ENCODE measurements at regions not wholly inside any gene's neighbourhood (a gene's known extent, or its start where the extent isn't known, plus 50 kb on each side); places are given as distances from the start of the nearest gene placed in this dataset.

DNA sequence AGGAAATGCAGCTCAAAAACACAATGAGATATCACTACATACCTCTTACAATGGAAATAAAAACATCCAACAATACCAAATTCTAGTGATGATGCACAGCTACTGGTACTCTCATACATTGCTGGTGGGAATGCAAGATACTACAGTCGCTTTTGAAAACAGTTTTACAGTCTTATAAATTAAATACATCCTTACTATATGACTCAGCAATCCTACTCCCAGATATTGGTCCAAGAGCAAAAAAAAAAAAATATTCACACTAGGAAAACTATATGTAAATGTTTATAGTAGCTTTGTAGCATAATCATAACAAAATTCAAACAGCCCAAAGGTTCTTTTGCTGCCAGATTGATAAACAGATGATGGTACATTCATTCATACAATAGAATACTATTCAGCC lies 217.4 kb upstream of the FAM83B start:
- Mint-ChIP-seq H3K27me3 (no peaks in the 10 kb centered on the region), H3K4me1 (no peaks in the 10 kb centered on the region), H3K36me3 (ENCODE audit: low read depth) (no peaks in the 10 kb centered on the region), H3K27ac (no peak overlapping the region), H3K9me3 (no peaks in the 10 kb centered on the region), H3K4me3 (no peak overlapping the region)
- intact Hi-C loops (cut with micrococcal nuclease), result no loop called here
- no peak for DNase-seq

DNA sequence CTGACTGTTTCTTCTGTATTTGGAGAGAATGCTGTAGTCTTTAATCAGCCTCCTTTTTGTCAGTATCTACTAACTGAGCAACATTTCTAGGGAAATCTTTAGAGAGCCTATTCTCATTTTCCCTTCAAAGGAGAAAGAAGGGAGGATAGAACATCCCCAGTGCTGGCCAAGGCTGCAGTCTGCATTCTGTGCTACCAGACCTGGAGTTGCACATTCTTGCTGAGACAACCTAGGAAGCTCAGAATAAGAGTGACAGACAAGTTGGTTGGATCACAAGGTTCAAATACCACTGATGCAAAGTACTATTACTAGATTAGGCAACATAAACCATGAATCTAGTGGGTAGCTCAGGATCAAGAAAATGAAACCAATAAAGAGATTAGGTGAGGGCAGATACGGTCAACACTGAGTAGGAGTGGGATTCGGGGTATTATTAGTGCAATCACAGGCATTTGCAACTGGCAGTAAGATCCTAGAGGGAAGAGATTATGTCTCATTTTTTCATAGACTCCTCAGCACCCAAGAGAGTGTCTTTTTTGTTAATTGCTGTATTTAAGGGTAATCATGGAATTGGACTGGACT lies 213.5 kb upstream of the FAM83B start:
- no peak overlapping the region for H3K27ac Mint-ChIP-seq
- H3K4me1 Mint-ChIP-seq, result no peaks in the 10 kb centered on the region
- no peak overlapping the region for H3K4me3 Mint-ChIP-seq
- no peak for DNase-seq
- H3K9me3 Mint-ChIP-seq, result no peaks in the 10 kb centered on the region
- H3K27me3 Mint-ChIP-seq, result no peaks in the 10 kb centered on the region
- no peaks in the 10 kb centered on the region for H3K36me3 Mint-ChIP-seq (ENCODE audit: low read depth)
- intact Hi-C loops (cut with micrococcal nuclease), result no loop called here

DNA sequence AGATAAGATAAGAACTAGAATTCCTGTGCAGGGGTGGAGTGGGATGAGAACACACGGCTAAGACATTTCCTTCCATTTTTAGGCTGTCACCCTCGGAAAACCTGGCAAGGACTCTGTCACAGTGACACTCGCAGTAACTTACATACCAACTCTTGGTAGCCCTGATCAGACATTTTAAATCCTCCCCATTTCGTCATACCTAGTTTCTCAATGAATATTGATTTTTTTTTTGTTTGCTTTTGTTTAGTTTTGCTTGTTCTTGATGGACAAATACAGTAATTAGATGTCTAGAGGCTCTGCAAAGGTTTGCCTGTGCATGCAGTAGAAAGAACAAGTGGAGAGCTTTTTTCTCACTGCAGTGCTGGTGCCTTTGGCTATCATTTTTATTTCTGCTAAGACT lies 213.0 kb upstream of the FAM83B start:
- Mint-ChIP-seq H3K27me3 (no peaks in the 10 kb centered on the region), H3K36me3 (ENCODE audit: low read depth) (no peaks in the 10 kb centered on the region), H3K9me3 (no peaks in the 10 kb centered on the region), H3K4me1 (no peaks in the 10 kb centered on the region), H3K4me3 (no peak overlapping the region), H3K27ac (no peak overlapping the region)
- DNase-seq, result no peak
- intact Hi-C loops (cut with micrococcal nuclease), result no loop called here

DNA sequence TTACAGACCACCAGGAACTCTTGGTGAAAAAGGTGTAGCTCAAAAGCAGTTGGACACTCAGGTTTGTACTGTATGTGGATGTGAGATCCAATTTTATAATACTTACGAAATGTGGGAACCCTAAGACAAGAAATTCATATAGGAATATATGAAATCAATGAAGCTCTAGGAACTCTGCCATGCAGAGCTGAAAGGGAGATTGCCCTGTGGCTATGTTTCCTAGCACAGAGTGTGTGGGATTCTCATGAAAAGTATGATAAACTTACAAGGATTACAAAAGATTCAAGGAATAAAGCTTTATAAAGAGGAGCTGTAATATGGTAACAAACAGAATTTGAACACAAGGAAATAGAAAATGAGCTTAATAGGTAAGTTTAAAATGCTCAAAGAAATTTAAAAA lies 205.7 kb upstream of the FAM83B start:
- no peak overlapping the region for H3K27ac Mint-ChIP-seq
- intact Hi-C loops (cut with micrococcal nuclease), result no loop called here
- DNase-seq, result no peak
- no peaks in the 10 kb centered on the region for H3K4me1 Mint-ChIP-seq
- H3K36me3 Mint-ChIP-seq (ENCODE audit: low read depth), result no peaks in the 10 kb centered on the region
- no peak overlapping the region for H3K4me3 Mint-ChIP-seq
- H3K9me3 Mint-ChIP-seq, result no peaks in the 10 kb centered on the region
- no peaks in the 10 kb centered on the region for H3K27me3 Mint-ChIP-seq

DNA sequence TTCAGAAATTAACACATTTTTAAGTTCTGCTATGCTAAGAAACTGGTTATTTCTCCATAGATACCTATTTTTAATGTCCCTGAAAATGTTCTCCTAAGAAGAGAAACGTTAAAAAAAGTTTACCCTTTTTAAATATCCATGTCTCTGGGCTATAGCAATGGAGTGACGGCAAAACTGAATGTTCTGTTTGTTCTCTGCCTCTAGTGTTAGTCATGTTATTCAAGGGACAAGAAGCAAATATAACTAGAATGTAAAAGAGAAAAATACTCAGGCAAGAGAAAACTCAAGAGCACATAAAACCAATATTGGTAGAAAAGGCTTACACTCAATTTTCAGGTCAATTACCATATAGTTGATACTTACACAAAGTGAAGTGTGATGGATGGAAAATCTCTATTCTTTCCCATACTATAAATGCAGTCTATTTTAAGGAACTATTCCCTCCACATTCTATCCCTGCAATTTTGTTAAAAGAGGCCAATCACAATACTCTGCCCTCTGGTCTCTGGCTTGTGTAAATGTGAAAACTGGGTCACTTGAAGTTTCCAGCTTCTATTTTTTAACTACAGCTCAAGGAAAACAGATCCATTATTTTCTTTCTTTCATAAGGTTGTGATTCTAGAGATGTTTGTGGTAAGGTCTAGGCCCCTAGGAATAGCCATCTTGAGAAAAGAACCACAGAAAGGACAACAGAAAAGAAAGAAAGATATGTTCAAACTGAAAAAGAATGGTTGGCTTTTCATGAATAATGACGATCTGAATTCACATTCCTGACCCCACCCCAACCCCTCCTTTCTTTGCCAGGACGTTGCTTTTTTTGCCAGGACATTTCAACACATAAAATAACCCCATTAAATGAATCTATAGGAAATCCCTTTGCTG lies 200.3 kb upstream of the FAM83B start:
- DNase-seq, result no peak
- Mint-ChIP-seq H3K9me3 (no peaks in the 10 kb centered on the region), H3K4me1 (no peaks in the 10 kb centered on the region), H3K27me3 (no peaks in the 10 kb centered on the region), H3K27ac (no peak overlapping the region), H3K4me3 (no peak overlapping the region), H3K36me3 (ENCODE audit: low read depth) (no peaks in the 10 kb centered on the region)
- intact Hi-C loops (cut with micrococcal nuclease), result no loop called here

DNA sequence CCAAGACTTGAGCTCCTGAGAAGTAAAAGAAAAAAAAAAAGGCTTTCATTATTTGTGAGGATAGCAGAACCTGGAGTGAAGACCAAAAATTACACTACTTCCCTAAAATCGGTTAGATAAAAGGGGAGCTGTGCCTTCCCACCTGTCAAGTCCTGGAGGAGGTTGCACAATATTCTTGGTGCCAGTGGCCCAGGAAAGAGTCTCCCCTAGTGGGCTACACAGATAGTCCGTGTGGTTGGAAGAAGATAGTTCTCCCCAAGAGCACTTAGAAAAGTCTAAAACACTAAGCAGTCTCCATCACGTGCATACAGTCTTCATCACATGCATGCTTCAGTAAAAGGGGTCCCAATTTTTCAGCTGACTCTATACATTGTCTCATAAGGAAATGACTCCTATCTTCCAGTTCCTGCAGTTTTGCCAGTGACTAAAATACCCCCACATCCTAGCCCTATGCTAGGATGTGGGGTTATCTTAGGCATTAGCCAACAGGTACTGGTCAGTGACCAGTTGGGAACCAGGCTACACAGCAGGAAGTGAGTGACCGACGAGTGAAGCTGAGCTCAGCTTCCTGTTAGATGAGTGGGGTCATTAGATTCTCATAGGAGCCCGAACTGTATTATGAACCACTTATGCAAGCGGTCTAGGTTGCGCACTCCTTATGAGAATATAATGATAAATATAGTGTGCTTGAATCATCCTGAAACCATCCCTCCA lies 199.5 kb upstream of the FAM83B start:
- no peaks in the 10 kb centered on the region for H3K27me3 Mint-ChIP-seq
- no peaks in the 10 kb centered on the region for H3K36me3 Mint-ChIP-seq (ENCODE audit: low read depth)
- intact Hi-C loops (cut with micrococcal nuclease), result no loop called here
- no peak overlapping the region for H3K4me3 Mint-ChIP-seq
- no peak for DNase-seq
- no peak overlapping the region for H3K27ac Mint-ChIP-seq
- H3K9me3 Mint-ChIP-seq, result no peaks in the 10 kb centered on the region
- H3K4me1 Mint-ChIP-seq, result no peaks in the 10 kb centered on the region

DNA sequence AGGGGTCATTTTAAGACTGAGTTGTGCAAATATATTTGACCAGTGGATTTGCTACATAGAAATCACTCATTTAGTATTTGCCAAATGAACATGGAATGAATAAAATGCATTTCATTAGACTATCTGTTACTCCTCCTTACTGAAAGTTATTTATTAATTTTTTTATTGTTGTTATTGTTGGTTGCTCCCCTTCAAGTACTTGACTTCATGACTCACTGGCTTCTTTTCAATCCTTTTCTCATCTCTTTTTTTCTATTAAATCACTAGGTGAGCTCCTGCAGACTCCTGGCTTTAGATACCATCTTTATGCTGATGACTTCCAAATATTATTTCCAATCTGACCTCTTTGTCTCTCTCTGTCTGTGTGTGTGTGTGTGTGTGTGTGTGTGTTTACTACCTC lies 192.2 kb upstream of the FAM83B start:
- Mint-ChIP-seq H3K27me3 (no peaks in the 10 kb centered on the region), H3K9me3 (peaks cover 6% of the 10 kb centered on the region), H3K36me3 (ENCODE audit: low read depth) (no peaks in the 10 kb centered on the region), H3K4me1 (no peaks in the 10 kb centered on the region), H3K4me3 (no peak overlapping the region), H3K27ac (no peak overlapping the region)
- intact Hi-C loops (cut with micrococcal nuclease), result no loop called here
- DNase-seq, result no peak

DNA sequence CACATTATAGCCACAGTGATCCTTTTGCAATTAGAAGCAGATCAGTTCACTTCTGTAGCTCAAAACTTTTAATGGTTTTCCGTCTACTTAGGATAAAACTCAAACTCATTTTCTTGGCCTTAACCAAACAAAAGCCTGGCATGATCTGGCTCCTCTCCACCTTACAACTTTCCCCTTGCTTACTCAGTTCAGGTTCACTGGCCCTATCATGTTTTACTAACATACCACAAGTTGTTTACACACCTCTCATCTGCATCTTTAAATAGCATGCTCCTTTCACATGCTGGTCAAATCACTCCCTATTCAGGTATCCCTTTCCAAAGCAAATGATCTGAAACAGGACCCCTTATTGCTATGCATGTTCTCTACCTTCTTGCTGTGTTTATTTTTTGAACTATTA lies 191.4 kb upstream of the FAM83B start:
- DNase-seq, result no peak
- Mint-ChIP-seq H3K9me3 (peaks cover 6% of the 10 kb centered on the region), H3K27ac (no peak overlapping the region), H3K27me3 (no peaks in the 10 kb centered on the region), H3K4me1 (no peaks in the 10 kb centered on the region), H3K36me3 (ENCODE audit: low read depth) (no peaks in the 10 kb centered on the region), H3K4me3 (no peak overlapping the region)
- intact Hi-C loops (cut with micrococcal nuclease), result no loop called here

DNA sequence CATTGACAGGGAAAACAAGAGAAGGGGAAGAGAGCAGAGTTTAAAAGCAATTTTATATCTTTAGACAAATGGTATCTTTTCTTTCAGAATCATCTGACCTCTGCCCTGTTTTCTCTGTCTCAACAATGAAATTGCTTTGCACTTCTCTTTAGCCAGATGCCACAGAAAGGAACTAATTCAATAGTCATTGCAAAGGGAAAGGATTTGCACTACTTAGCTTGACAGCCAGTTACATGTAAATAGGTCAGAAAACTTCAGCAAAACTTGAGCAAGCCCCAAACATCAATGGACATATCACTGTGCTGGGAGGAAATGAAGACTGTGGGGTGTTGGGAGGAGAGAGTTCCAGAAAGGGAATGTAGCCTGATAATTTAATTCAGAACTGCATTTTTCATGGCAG lies 181.3 kb upstream of the FAM83B start:
- Mint-ChIP-seq H3K27ac (no peak overlapping the region), H3K9me3 (peaks cover 9% of the 10 kb centered on the region), H3K4me3 (no peak overlapping the region), H3K4me1 (no peaks in the 10 kb centered on the region), H3K27me3 (no peaks in the 10 kb centered on the region), H3K36me3 (ENCODE audit: low read depth) (no peaks in the 10 kb centered on the region)
- intact Hi-C loops (cut with micrococcal nuclease), result no loop called here
- DNase-seq, result no peak

DNA sequence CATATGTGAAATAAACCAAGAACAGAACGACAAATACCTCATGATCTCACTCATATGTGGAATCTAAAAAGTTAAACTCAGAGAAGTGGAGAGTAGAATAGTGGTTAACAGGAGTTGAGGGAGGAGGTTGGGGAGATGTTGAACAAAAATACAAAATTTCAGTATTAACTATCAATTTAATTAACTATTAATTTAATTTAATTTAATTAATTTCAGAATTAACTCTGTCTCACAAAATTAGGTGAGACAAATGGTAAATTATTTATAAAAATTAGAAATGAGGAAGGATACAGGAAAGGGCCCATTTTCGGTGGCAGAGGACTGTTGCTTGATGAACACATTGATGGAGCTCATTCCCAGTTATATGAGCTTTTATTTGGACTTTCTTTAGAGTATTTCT lies 166.0 kb upstream of the FAM83B start:
- DNase-seq, result no peak
- intact Hi-C loops (cut with micrococcal nuclease), result no loop called here
- Mint-ChIP-seq H3K36me3 (ENCODE audit: low read depth) (no peaks in the 10 kb centered on the region), H3K27me3 (no peaks in the 10 kb centered on the region), H3K4me3 (no peak overlapping the region), H3K4me1 (no peaks in the 10 kb centered on the region), H3K27ac (no peak overlapping the region), H3K9me3 (no peaks in the 10 kb centered on the region)

DNA sequence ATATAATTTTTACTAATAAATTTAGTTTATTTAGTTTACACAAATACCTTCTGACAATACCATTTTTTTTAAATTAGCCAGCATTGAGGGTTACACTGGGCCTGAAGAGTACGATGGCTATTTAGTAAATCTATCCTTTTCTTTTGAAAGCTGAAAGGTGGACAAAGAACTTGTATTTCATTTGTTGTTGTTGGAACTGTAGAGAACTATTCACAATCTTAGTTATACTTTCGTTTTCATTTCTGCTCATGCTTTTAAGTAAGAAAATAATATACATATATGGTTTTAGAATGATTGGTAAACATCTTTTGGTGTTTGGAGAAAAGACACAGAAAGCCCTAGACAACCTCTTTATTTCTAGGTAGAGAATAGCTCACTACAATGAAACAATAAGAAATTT lies 165.3 kb upstream of the FAM83B start:
- Mint-ChIP-seq H3K4me1 (no peaks in the 10 kb centered on the region), H3K9me3 (no peaks in the 10 kb centered on the region), H3K4me3 (no peak overlapping the region), H3K27ac (no peak overlapping the region), H3K36me3 (ENCODE audit: low read depth) (no peaks in the 10 kb centered on the region), H3K27me3 (no peaks in the 10 kb centered on the region)
- DNase-seq, result no peak
- intact Hi-C loops (cut with micrococcal nuclease), result no loop called here

DNA sequence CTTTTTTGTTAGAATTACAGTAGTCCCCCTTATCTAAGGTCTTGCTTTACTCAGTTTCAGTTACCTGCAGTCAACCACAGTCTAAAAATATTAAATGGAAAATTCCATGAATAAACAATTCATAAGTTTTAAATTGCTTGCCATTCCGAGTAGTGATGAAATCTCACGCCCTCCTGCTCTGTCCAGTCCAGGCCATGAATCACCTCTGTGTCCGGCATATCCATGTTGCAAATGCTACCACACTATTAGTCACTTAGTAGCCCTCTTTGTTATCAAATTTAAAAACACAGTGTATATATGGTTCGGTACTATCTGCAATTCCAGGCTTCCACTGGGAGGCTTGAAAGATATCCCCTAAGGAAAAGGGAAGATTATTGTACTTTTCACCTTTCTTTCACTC lies 164.6 kb upstream of the FAM83B start:
- intact Hi-C loops (cut with micrococcal nuclease), result no loop called here
- Mint-ChIP-seq H3K4me1 (no peaks in the 10 kb centered on the region), H3K4me3 (no peak overlapping the region), H3K9me3 (no peaks in the 10 kb centered on the region), H3K27me3 (no peaks in the 10 kb centered on the region), H3K27ac (no peak overlapping the region), H3K36me3 (ENCODE audit: low read depth) (no peaks in the 10 kb centered on the region)
- DNase-seq, result no peak

DNA sequence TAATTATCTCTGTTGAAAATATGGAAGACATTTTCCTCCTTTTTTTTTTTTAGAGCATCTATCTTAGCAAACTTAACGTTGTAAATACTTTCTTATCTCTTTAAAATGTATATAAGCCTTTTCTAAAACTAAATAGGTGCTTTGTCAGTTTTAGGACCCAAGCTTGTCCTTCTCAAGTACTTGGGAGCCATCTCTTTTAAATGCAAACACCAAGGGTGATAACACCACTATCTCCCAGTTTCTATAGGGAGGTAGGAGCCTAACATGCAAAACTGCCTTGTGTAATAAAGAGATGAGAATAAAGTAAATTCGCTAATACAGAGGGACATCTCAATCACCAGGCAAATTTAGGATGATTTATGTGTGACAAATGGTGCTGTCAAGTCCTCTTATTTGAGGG lies 157.0 kb upstream of the FAM83B start:
- H3K27ac Mint-ChIP-seq, result no peak overlapping the region
- no peaks in the 10 kb centered on the region for H3K27me3 Mint-ChIP-seq
- H3K4me3 Mint-ChIP-seq, result no peak overlapping the region
- no peaks in the 10 kb centered on the region for H3K36me3 Mint-ChIP-seq (ENCODE audit: low read depth)
- H3K4me1 Mint-ChIP-seq, result no peaks in the 10 kb centered on the region
- intact Hi-C loops (cut with micrococcal nuclease), result no loop called here
- H3K9me3 Mint-ChIP-seq, result no peaks in the 10 kb centered on the region
- no peak for DNase-seq

DNA sequence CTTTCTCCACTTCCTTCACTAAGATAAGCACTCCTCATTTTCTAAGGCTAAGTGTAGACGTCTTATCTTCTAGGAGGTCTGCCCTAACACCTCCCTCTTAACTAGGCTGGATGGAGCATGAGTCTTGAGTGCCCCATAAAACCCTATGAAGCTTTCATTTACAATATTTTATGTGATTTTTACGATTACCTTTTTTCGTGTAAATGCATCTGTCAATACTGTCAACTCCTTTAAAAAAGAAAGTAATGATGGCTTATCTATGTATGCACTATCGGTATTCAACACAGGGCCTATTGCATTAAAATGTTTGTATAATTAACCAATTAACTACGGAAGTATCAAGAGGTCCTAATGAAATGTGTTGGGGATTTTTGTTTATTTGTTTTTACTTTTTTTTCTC lies 156.0 kb upstream of the FAM83B start:
- Mint-ChIP-seq H3K4me3 (no peak overlapping the region), H3K4me1 (no peaks in the 10 kb centered on the region), H3K9me3 (no peaks in the 10 kb centered on the region), H3K27ac (no peak overlapping the region), H3K36me3 (ENCODE audit: low read depth) (no peaks in the 10 kb centered on the region), H3K27me3 (no peaks in the 10 kb centered on the region)
- DNase-seq, result no peak
- intact Hi-C loops (cut with micrococcal nuclease), result no loop called here
